ENCODE measurements at regions not wholly inside any gene's neighbourhood (a gene's known extent, or its start where the extent isn't known, plus 50 kb on each side); places are given as distances from the start of the nearest gene placed in this dataset.

DNA sequence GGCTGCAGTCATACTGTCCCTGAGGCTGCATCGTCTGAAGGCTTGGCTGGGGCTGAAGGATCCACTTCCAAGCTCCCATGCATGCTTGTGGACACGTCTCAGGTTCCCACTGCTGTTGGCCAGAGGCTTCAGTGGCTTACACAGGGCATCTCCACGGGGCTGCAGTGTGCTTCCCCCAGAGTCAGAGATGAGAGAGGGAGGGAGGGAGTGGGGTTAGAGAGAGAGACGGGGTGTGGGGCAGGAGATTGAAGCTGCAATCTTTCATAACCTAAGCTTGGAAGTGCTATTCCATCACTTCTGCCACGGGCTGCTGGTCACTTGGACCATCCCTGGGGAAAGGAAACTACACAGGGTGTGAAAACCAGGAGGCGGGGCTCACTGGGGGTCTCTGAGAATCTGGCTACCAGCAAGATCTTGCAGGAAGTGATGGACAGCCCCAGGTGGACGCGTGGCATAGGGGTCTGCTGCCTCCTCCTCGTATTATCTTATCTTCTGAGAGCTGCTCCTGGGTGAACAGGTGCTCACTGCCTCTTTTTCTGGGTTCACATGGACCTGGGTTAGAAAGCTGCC is 63.0 kb upstream of the MYEOV start:
- TF ChIP-seq OSR1 (CRISPR knock-in tag; IDR thresholded peaks at IDR 0.05) (no peak), PPARA (CRISPR knock-in tag; IDR thresholded peaks at IDR 0.05; ENCODE audit: borderline replicate concordance) (no peak), TOX (CRISPR knock-in tag; IDR thresholded peaks at IDR 0.05; ENCODE audit: borderline replicate concordance) (no peak), ZNF8 (CRISPR knock-in tag; IDR thresholded peaks at IDR 0.05) (no peak), RARB (CRISPR knock-in tag; IDR thresholded peaks at IDR 0.05) (no peak), ISL1 (CRISPR knock-in tag; IDR thresholded peaks at IDR 0.05) (no peak), ZFP30 (CRISPR knock-in tag; IDR thresholded peaks at IDR 0.05) (no peak), BACH2 (CRISPR knock-in tag; IDR thresholded peaks at IDR 0.05; ENCODE audit: borderline replicate concordance) (no peak)
- TF ChIP-seq, protein P1, sequence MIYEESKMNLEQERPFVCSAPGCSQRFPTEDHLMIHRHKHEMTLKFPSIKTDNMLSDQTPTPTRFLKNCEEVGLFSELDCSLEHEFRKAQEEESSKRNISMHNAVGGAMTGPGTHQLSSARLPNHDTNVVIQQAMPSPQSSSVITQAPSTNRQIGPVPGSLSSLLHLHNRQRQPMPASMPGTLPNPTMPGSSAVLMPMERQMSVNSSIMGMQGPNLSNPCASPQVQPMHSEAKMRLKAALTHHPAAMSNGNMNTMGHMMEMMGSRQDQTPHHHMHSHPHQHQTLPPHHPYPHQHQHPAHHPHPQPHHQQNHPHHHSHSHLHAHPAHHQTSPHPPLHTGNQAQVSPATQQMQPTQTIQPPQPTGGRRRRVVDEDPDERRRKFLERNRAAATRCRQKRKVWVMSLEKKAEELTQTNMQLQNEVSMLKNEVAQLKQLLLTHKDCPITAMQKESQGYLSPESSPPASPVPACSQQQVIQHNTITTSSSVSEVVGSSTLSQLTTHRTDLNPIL (CRISPR knock-in tag; IDR thresholded peaks at IDR 0.05; ENCODE audit: low read depth): no peak
- TF ChIP-seq, protein P2, sequence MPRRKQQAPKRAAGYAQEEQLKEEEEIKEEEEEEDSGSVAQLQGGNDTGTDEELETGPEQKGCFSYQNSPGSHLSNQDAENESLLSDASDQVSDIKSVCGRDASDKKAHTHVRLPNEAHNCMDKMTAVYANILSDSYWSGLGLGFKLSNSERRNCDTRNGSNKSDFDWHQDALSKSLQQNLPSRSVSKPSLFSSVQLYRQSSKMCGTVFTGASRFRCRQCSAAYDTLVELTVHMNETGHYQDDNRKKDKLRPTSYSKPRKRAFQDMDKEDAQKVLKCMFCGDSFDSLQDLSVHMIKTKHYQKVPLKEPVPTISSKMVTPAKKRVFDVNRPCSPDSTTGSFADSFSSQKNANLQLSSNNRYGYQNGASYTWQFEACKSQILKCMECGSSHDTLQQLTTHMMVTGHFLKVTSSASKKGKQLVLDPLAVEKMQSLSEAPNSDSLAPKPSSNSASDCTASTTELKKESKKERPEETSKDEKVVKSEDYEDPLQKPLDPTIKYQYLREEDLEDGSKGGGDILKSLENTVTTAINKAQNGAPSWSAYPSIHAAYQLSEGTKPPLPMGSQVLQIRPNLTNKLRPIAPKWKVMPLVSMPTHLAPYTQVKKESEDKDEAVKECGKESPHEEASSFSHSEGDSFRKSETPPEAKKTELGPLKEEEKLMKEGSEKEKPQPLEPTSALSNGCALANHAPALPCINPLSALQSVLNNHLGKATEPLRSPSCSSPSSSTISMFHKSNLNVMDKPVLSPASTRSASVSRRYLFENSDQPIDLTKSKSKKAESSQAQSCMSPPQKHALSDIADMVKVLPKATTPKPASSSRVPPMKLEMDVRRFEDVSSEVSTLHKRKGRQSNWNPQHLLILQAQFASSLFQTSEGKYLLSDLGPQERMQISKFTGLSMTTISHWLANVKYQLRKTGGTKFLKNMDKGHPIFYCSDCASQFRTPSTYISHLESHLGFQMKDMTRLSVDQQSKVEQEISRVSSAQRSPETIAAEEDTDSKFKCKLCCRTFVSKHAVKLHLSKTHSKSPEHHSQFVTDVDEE (CRISPR knock-in tag; IDR thresholded peaks at IDR 0.05): no peak
- TF ChIP-seq, protein P3, sequence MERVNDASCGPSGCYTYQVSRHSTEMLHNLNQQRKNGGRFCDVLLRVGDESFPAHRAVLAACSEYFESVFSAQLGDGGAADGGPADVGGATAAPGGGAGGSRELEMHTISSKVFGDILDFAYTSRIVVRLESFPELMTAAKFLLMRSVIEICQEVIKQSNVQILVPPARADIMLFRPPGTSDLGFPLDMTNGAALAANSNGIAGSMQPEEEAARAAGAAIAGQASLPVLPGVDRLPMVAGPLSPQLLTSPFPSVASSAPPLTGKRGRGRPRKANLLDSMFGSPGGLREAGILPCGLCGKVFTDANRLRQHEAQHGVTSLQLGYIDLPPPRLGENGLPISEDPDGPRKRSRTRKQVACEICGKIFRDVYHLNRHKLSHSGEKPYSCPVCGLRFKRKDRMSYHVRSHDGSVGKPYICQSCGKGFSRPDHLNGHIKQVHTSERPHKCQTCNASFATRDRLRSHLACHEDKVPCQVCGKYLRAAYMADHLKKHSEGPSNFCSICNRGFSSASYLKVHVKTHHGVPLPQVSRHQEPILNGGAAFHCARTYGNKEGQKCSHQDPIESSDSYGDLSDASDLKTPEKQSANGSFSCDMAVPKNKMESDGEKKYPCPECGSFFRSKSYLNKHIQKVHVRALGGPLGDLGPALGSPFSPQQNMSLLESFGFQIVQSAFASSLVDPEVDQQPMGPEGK (CRISPR knock-in tag; IDR thresholded peaks at IDR 0.05; ENCODE audit: borderline replicate concordance): no peak
- TF ChIP-seq, protein P4, sequence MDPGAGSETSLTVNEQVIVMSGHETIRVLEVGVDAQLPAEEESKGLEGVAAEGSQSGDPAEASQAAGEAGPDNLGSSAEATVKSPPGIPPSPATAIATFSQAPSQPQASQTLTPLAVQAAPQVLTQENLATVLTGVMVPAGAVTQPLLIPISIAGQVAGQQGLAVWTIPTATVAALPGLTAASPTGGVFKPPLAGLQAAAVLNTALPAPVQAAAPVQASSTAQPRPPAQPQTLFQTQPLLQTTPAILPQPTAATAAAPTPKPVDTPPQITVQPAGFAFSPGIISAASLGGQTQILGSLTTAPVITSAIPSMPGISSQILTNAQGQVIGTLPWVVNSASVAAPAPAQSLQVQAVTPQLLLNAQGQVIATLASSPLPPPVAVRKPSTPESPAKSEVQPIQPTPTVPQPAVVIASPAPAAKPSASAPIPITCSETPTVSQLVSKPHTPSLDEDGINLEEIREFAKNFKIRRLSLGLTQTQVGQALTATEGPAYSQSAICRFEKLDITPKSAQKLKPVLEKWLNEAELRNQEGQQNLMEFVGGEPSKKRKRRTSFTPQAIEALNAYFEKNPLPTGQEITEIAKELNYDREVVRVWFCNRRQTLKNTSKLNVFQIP (CRISPR knock-in tag; IDR thresholded peaks at IDR 0.05; ENCODE audit: borderline replicate concordance, low read depth): no peak
- TF ChIP-seq, protein P5, sequence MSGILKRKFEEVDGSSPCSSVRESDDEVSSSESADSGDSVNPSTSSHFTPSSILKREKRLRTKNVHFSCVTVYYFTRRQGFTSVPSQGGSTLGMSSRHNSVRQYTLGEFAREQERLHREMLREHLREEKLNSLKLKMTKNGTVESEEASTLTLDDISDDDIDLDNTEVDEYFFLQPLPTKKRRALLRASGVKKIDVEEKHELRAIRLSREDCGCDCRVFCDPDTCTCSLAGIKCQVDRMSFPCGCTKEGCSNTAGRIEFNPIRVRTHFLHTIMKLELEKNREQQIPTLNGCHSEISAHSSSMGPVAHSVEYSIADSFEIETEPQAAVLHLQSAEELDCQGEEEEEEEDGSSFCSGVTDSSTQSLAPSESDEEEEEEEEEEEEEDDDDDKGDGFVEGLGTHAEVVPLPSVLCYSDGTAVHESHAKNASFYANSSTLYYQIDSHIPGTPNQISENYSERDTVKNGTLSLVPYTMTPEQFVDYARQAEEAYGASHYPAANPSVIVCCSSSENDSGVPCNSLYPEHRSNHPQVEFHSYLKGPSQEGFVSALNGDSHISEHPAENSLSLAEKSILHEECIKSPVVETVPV (CRISPR knock-in tag; IDR thresholded peaks at IDR 0.05): no peak
